DND-41 (cell line): ENCODE measurements at regions not wholly inside any gene's neighbourhood (a gene's known extent, or its start where the extent isn't known, plus 50 kb on each side); places are given as distances from the start of the nearest gene placed in this dataset.

Experiments used
- ATAC-seq: fragments of 200-7000 bp; cut with Tn5 transposase; 3 replicates; pipeline ENCODE4 v1.9.1; 2021; ENCODE audit warnings: low read depth; ENCODE audit not compliant: insufficient read depth
- DNase-seq: peaks from one replicate; pipeline ENCODE4 v3.0.0-alpha.2; 2020
- H2AFZ ChIP-seq: 2 replicates; pipeline ENCODE4 v1.6.0; 2012; ENCODE audit warnings: low read depth, low read length
- H3K27ac ChIP-seq: 2 replicates; pipeline ENCODE4 v1.5.1; 2012; ENCODE audit warnings: low read length, inconsistent platforms
- H3K27me3 ChIP-seq: fragments of 200-600 bp; sonication (generic); 2 replicates; pipeline ENCODE4 v1.6.0; 2012; ENCODE audit warnings: low read length, mild to moderate bottlenecking, inconsistent platforms; ENCODE audit not compliant: insufficient read depth, poor library complexity
- H3K36me3 ChIP-seq: 2 replicates; pipeline ENCODE4 v1.5.1; 2012; ENCODE audit warnings: low read length, inconsistent platforms; ENCODE audit not compliant: insufficient read depth
- H3K4me1 ChIP-seq: 2 replicates; pipeline ENCODE4 v1.5.1; 2012; ENCODE audit warnings: mild to moderate bottlenecking, low read length; ENCODE audit not compliant: insufficient read depth
- H3K4me2 ChIP-seq: 2 replicates; pipeline ENCODE4 v1.6.0; 2012; ENCODE audit warnings: mild to moderate bottlenecking, moderate library complexity, low read length, inconsistent platforms; ENCODE audit not compliant: insufficient read depth
- H3K4me3 ChIP-seq, 2 experiments: fragments of 200-600 bp in 1 of 2; shearing (Covaris generic) in 1 of 2; 2 replicates each; pipeline ENCODE4 v1.5.1; 2012 to 2016; ENCODE audit warnings: inconsistent platforms in 2 of 2, low read length in 2 of 2, mild to moderate bottlenecking in 2 of 2, low read depth in 1 of 2, moderate library complexity in 1 of 2
- H3K79me2 ChIP-seq: 2 replicates; pipeline ENCODE4 v1.6.0; 2012; ENCODE audit warnings: low read length, inconsistent platforms; ENCODE audit not compliant: insufficient read depth
- H3K9ac ChIP-seq: 2 replicates; pipeline ENCODE4 v1.6.0; 2012; ENCODE audit warnings: low read depth, mild to moderate bottlenecking, inconsistent platforms, low read length, moderate library complexity
- H3K9me3 ChIP-seq: 2 replicates; pipeline ENCODE4 v1.5.1; 2012; ENCODE audit warnings: low read length, moderate library complexity, mild to moderate bottlenecking, inconsistent platforms; ENCODE audit not compliant: insufficient read depth, severe bottlenecking
- H4K20me1 ChIP-seq: 2 replicates; pipeline ENCODE4 v1.6.0; 2012; ENCODE audit warnings: low read length; ENCODE audit not compliant: insufficient read depth
- CTCF ChIP-seq: IDR thresholded peaks from 2 replicates; pipeline ENCODE4 v1.5.1; 2012; ENCODE audit warnings: borderline replicate concordance, low read length, moderate library complexity, mild to moderate bottlenecking; ENCODE audit not compliant: poor library complexity, severe bottlenecking; ENCODE audit errors: extremely low read depth
- EZH2 ChIP-seq: IDR thresholded peaks from 3 replicates; pipeline ENCODE4 v1.6.1; 2012; ENCODE audit warnings: borderline replicate concordance, low read depth, mild to moderate bottlenecking, moderate library complexity, low read length, inconsistent platforms; ENCODE audit not compliant: severe bottlenecking

- H3K9ac ChIP-seq, result peak overlapping the region; percentile 25; the same call in 1 of the 2 replicates
- peak; percentile 74 for DNase-seq
- TF ChIP-seq CTCF (no peak), EZH2 (no peak)
- no peak overlapping the region for H2AFZ ChIP-seq
- H4K20me1 ChIP-seq, result no peaks in the 10 kb centered on the region
- peaks cover 61% of the 10 kb centered on the region for H3K4me1 ChIP-seq
- H3K4me3 ChIP-seq, result no peak overlapping the region
- no peaks in the 10 kb centered on the region for H3K27me3 ChIP-seq
- peak; percentile 78 for ATAC-seq
- no peaks in the 10 kb centered on the region for H3K79me2 ChIP-seq
- no peaks in the 10 kb centered on the region for H3K36me3 ChIP-seq
- H3K4me2 ChIP-seq, result no peak overlapping the region
- no peaks in the 10 kb centered on the region for H3K9me3 ChIP-seq
- peak overlapping the region; percentile 44; the same call in 1 of the 2 replicates for H3K27ac ChIP-seq
Measured at GRCh38 chr15:38685686-38686339, 121.2 kb upstream of the RASGRP1 start.

- DNase-seq (no peak), ATAC-seq (no peak)
- Histone ChIP-seq H3K36me3 (no peaks in the 10 kb centered on the region), H3K79me2 (no peaks in the 10 kb centered on the region), H3K9ac (no peak overlapping the region), H3K27me3 (no peaks in the 10 kb centered on the region), H4K20me1 (no peaks in the 10 kb centered on the region), H3K4me3 (no peak overlapping the region), H2AFZ (no peak overlapping the region), H3K4me1 (peaks cover 61% of the 10 kb centered on the region), H3K9me3 (no peaks in the 10 kb centered on the region), H3K27ac (no peak overlapping the region), H3K4me2 (no peak overlapping the region)
- TF ChIP-seq CTCF (no peak), EZH2 (no peak)
Measured at GRCh38 chr15:38687340-38687739, 122.7 kb upstream of the RASGRP1 start.

GRCh38 chr15:38687775-38688495 lies 123.3 kb upstream of the RASGRP1 start:
- Histone ChIP-seq H3K9me3 (no peaks in the 10 kb centered on the region), H3K36me3 (no peaks in the 10 kb centered on the region), H3K27me3 (no peaks in the 10 kb centered on the region), H3K4me3 (no peak overlapping the region), H2AFZ (no peak overlapping the region), H4K20me1 (no peaks in the 10 kb centered on the region), H3K27ac (0 out of 2 replicates have a peak overlapping the region, but pooled peaks have one; percentile 1), H3K4me1 (peaks cover 56% of the 10 kb centered on the region), H3K79me2 (no peaks in the 10 kb centered on the region), H3K4me2 (no peak overlapping the region; the same call in 1 of the 2 replicates), H3K9ac (no peak overlapping the region)
- peak; percentile 44 for DNase-seq
- TF ChIP-seq EZH2 (no peak), CTCF (no peak)
- ATAC-seq, result peak; percentile 27
